CD14-positive monocyte (primary cell): ENCODE measurements at regions not wholly inside any gene's neighbourhood (a gene's known extent, or its start where the extent isn't known, plus 50 kb on each side); places are given as distances from the start of the nearest gene placed in this dataset.

Experiments used
- DNase-seq, 3 donors: peaks; one replicate each; pipeline ENCODE4 v3.0.0-alpha.2; 2011 to 2022
- H2AFZ ChIP-seq: 2 replicates; pipeline ENCODE4 v1.6.0; 2012; ENCODE audit warnings: mild to moderate bottlenecking, low read depth, low read length, inconsistent platforms; ENCODE audit not compliant: insufficient read depth, poor library complexity, severe bottlenecking
- H3K27ac ChIP-seq, 2 donors: 1 replicate in 1 of 2; 2 replicates in 1 of 2; pipeline ENCODE4 v1.5.1; 2012 to 2013; ENCODE audit warnings: low read length in 2 of 2, control low read depth in 1 of 2, inconsistent platforms in 1 of 2, low read depth in 1 of 2, mild to moderate bottlenecking in 1 of 2
- H3K27me3 ChIP-seq, 2 donors: one replicate each; pipeline versions ENCODE4 v1.6.0 to v1.6.1; 2011 to 2013; ENCODE audit warnings: low read length in 2 of 2; ENCODE audit not compliant: control insufficient read depth in 2 of 2, insufficient read depth in 2 of 2
- H3K36me3 ChIP-seq, 2 donors: replicated peaks in 1 of 2; 1 replicate in 1 of 2; 2 replicates in 1 of 2; pipeline versions ENCODE4 v1.5.1 to v1.6.1; 2012 to 2013; ENCODE audit warnings: low read length in 2 of 2, control low read depth in 1 of 2, inconsistent platforms in 1 of 2, mild to moderate bottlenecking in 1 of 2; ENCODE audit not compliant: insufficient read depth in 2 of 2, control insufficient read depth in 1 of 2
- H3K4me1 ChIP-seq, 2 donors: 1 replicate in 1 of 2; 2 replicates in 1 of 2; pipeline versions ENCODE4 v1.5.1 to v1.6.1; 2012 to 2013; ENCODE audit warnings: low read length in 2 of 2, control low read depth in 1 of 2, inconsistent platforms in 1 of 2, mild to moderate bottlenecking in 1 of 2, moderate library complexity in 1 of 2; ENCODE audit not compliant: insufficient read depth in 2 of 2, control insufficient read depth in 1 of 2
- H3K4me2 ChIP-seq: replicated peaks from 2 replicates; pipeline ENCODE3; 2012; ENCODE audit warnings: low read length, moderate library complexity, mild to moderate bottlenecking; ENCODE audit not compliant: poor library complexity, severe bottlenecking; ENCODE audit errors: extremely low read depth
- H3K4me3 ChIP-seq, 3 experiments: fragments of 200-600 bp in 1 of 3; sonication (generic) in 1 of 3; replicated peaks in 1 of 3; 1 replicate in 2 of 3; 2 replicates in 1 of 3; pipeline ENCODE4 v1.5.1; 2011 to 2013; ENCODE audit warnings: low read length in 3 of 3, mild to moderate bottlenecking in 3 of 3, control low read depth in 2 of 3, low read depth in 2 of 3, inconsistent platforms in 1 of 3, moderate library complexity in 1 of 3
- H3K79me2 ChIP-seq: 2 replicates; pipeline ENCODE4 v1.6.0; 2012; ENCODE audit warnings: mild to moderate bottlenecking, control low read depth, inconsistent platforms, low read length, moderate library complexity; ENCODE audit not compliant: insufficient read depth
- H3K9ac ChIP-seq: 2 replicates; pipeline ENCODE4 v1.6.0; 2017; ENCODE audit warnings: low read length, mild to moderate bottlenecking; ENCODE audit not compliant: insufficient read depth, poor library complexity, severe bottlenecking
- H3K9me3 ChIP-seq, 2 donors: replicated peaks in 1 of 2; 1 replicate in 1 of 2; 2 replicates in 1 of 2; pipeline versions ENCODE4 v1.5.1 to v1.6.1; 2012 to 2013; ENCODE audit warnings: low read length in 2 of 2, control low read depth in 1 of 2; ENCODE audit not compliant: control insufficient read depth in 1 of 2, insufficient read depth in 1 of 2
- H4K20me1 ChIP-seq: 2 replicates; pipeline ENCODE4 v1.6.0; 2012; ENCODE audit warnings: mild to moderate bottlenecking, low read length, control low read depth, moderate library complexity; ENCODE audit not compliant: insufficient read depth
- H3K27ac Mint-ChIP-seq, 7 donors: one replicate each; pipeline ENCODE4 v1.8.0; 2020; ENCODE audit warnings: mild to moderate bottlenecking in 7 of 7, mixed read lengths in 7 of 7, moderate library complexity in 6 of 7, inconsistent platforms in 2 of 7
- H3K27me3 Mint-ChIP-seq, 3 donors: one replicate each; pipeline ENCODE4 v1.8.0; 2021 to 2022; ENCODE audit warnings: low read depth in 3 of 3, mild to moderate bottlenecking in 3 of 3, mixed read lengths in 3 of 3, moderate library complexity in 3 of 3, inconsistent platforms in 1 of 3
- H3K36me3 Mint-ChIP-seq, 2 donors: one replicate each; pipeline ENCODE4 v1.8.0; 2020; ENCODE audit warnings: mixed read lengths in 2 of 2, inconsistent platforms in 1 of 2, mild to moderate bottlenecking in 1 of 2
- H3K4me1 Mint-ChIP-seq: one replicate; pipeline ENCODE4 v1.8.0; 2020; ENCODE audit warnings: mild to moderate bottlenecking, mixed read lengths
- H3K4me3 Mint-ChIP-seq, 2 donors: one replicate each; pipeline ENCODE4 v1.8.0; 2020; ENCODE audit warnings: mild to moderate bottlenecking in 2 of 2, mixed read lengths in 2 of 2, moderate library complexity in 1 of 2
- H3K9me3 Mint-ChIP-seq, 7 donors: one replicate each; pipeline ENCODE4 v1.8.0; 2020 to 2022; ENCODE audit warnings: mixed read lengths in 7 of 7, mild to moderate bottlenecking in 6 of 7, moderate library complexity in 6 of 7, inconsistent platforms in 2 of 7
- CTCF ChIP-seq: fragments of 200-600 bp; IDR thresholded peaks from one replicate; pipeline ENCODE4 v1.8.0; 2022; ENCODE audit warnings: antibody characterized with exemption, mild to moderate bottlenecking
- WGBS: methylation state at CpG from one replicate; pipeline ENCODE4 v1.1.5; 2013; ENCODE audit warnings: missing lambda C conversion rate; ENCODE audit not compliant: insufficient coverage; 5-methylcytosine and 5-hydroxymethylcytosine counted together
- intact Hi-C, 2 donors: fragments of 100-400 bp; cut with micrococcal nuclease; formaldehyde crosslinking; loops; one replicate each; pipeline versions ENCODE4 v1.15.0 to v1.15.1; 2023

- WGBS = 100% methylated on average over 1 of the region's 1 CpG
- H3K27me3 Mint-ChIP-seq = peaks cover 0 to 3% (median 0%) of the 10 kb centered on the region in 3 donors
- Histone ChIP-seq H4K20me1 (no peaks in the 10 kb centered on the region), H3K9ac (no peak overlapping the region), H3K4me3 (no peak overlapping the region), H3K27ac (no peak overlapping the region), H3K27me3 (no peaks in the 10 kb centered on the region), H3K4me1 (no peaks in the 10 kb centered on the region), H2AFZ (no peak overlapping the region), H3K4me2 (no peak overlapping the region), H3K36me3 (no peaks in the 10 kb centered on the region), H3K9me3 (peaks cover 0 to 3% of the 10 kb centered on the region in 2 donors), H3K79me2 (no peaks in the 10 kb centered on the region)
- H3K36me3 Mint-ChIP-seq = no peaks in the 10 kb centered on the region
- no peak overlapping the region for H3K4me3 Mint-ChIP-seq
- no peak for DNase-seq
- peak overlapping the region in 1 of 7 donors; percentile 2 for H3K27ac Mint-ChIP-seq
- peaks cover 0 to 5% (median 2%) of the 10 kb centered on the region in 7 donors for H3K9me3 Mint-ChIP-seq
- H3K4me1 Mint-ChIP-seq = peaks cover 3% of the 10 kb centered on the region
- peak; percentile 26 for TF ChIP-seq CTCF
- intact Hi-C loops = no loop called here
These were observed 237.4 kb upstream of the PWP1 start for GRCh38 chr12:107448198-107448597.

DNA sequence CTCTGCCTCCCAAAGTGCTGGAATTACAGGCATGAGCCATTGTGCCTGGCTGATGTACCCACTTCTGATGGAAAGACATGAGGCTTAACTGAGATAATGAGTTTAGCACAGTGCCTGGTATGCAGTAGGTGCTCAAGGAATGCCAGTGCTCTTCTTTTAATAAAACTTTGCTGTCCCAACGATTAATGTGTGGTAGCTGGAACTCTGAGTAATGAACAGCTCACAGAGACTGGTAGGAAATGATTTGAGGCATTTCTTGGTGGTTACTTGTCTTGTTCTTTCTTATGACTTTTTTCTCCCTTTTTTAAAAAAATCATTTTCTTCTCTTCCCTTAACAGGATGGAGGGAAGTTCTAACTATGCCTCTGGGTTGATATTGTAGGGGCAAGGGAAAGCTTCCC lies 235.7 kb upstream of the PWP1 start:
- H3K36me3 ChIP-seq = no peaks in the 10 kb centered on the region
- H3K27me3 ChIP-seq = no peaks in the 10 kb centered on the region
- no peak for TF ChIP-seq CTCF
- peaks cover 0 to 5% of the 10 kb centered on the region in 2 donors for H3K9me3 ChIP-seq
- intact Hi-C loops = no loop called here
- no peak for DNase-seq
- no peak overlapping the region for H3K4me3 Mint-ChIP-seq
- no peak overlapping the region for H3K9ac ChIP-seq
- H3K27me3 Mint-ChIP-seq = peaks cover 0 to 2% (median 0%) of the 10 kb centered on the region in 3 donors
- H3K4me1 ChIP-seq = no peaks in the 10 kb centered on the region
- H3K4me1 Mint-ChIP-seq = peaks cover 3% of the 10 kb centered on the region
- H3K4me2 ChIP-seq = no peak overlapping the region
- WGBS = no CpG with 5 or more reads among the region's 1 CpG
- H3K9me3 Mint-ChIP-seq = peaks cover 0 to 5% (median 2%) of the 10 kb centered on the region in 7 donors
- H4K20me1 ChIP-seq = no peaks in the 10 kb centered on the region
- H2AFZ ChIP-seq = no peak overlapping the region
- no peak overlapping the region for H3K27ac Mint-ChIP-seq
- H3K36me3 Mint-ChIP-seq = no peaks in the 10 kb centered on the region
- H3K79me2 ChIP-seq = no peaks in the 10 kb centered on the region
- no peak overlapping the region for H3K27ac ChIP-seq
- no peak overlapping the region for H3K4me3 ChIP-seq
